ENCODE measurements at regions not wholly inside any gene's neighbourhood (a gene's known extent, or its start where the extent isn't known, plus 50 kb on each side); places are given as distances from the start of the nearest gene placed in this dataset.

GRCh38 chr6:170130201-170130621 lies 160.7 kb downstream of the DLL1 start:
- TF ChIP-seq EZH2 (IDR thresholded peaks at IDR 0.05; ENCODE audit: insufficient read depth, poor library complexity, severe bottlenecking) (no peak), EZH2phosphoT487 (IDR thresholded peaks at IDR 0.05; ENCODE audit: insufficient read depth, low read depth) (no peak)
